ENCODE measurements at regions not wholly inside any gene's neighbourhood (a gene's known extent, or its start where the extent isn't known, plus 50 kb on each side); places are given as distances from the start of the nearest gene placed in this dataset.

DNA sequence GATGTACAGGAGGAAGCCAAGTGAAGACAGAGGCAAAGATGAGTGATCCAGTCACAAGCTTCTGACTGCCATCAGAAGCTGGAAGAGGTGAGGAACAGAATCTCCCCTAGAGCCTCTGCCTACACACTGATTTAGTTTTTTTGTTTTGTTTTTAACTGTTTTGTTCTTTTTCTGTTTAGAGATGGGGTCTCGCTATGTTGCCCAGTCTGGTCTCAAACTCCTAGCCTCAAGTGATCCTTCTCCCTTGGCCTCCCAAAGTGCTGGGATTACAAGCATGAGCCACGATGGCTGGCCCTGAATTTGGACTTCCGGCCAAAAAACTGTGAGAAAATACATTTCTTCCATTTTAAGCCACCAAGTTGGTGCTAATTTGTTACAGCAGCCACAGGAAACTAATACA, 204.7 kb upstream of the ZNF608 start:
- H3K36me3 ChIP-seq: no peaks in the 10 kb centered on the region
- no peaks in the 10 kb centered on the region for H3K4me1 ChIP-seq
- H3K27me3 ChIP-seq: no peaks in the 10 kb centered on the region
- WGBS, 2 donors: 92 to 93% methylated on average over 3 of the region's 3 CpGs
- H3K9me3 ChIP-seq: no peaks in the 10 kb centered on the region
- no peak overlapping the region for H3K4me3 ChIP-seq (replicated peaks in 1 of 3)
- no peak for DNase-seq
- intact Hi-C loops (cut with DNase I): no loop called here
- H3K27ac ChIP-seq: no peak overlapping the region
- TF ChIP-seq POLR2A (IDR thresholded peaks at IDR 0.05): no peak
- TF ChIP-seq, protein P1, sequence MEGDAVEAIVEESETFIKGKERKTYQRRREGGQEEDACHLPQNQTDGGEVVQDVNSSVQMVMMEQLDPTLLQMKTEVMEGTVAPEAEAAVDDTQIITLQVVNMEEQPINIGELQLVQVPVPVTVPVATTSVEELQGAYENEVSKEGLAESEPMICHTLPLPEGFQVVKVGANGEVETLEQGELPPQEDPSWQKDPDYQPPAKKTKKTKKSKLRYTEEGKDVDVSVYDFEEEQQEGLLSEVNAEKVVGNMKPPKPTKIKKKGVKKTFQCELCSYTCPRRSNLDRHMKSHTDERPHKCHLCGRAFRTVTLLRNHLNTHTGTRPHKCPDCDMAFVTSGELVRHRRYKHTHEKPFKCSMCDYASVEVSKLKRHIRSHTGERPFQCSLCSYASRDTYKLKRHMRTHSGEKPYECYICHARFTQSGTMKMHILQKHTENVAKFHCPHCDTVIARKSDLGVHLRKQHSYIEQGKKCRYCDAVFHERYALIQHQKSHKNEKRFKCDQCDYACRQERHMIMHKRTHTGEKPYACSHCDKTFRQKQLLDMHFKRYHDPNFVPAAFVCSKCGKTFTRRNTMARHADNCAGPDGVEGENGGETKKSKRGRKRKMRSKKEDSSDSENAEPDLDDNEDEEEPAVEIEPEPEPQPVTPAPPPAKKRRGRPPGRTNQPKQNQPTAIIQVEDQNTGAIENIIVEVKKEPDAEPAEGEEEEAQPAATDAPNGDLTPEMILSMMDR (IDR thresholded peaks at IDR 0.05): no peak

DNA sequence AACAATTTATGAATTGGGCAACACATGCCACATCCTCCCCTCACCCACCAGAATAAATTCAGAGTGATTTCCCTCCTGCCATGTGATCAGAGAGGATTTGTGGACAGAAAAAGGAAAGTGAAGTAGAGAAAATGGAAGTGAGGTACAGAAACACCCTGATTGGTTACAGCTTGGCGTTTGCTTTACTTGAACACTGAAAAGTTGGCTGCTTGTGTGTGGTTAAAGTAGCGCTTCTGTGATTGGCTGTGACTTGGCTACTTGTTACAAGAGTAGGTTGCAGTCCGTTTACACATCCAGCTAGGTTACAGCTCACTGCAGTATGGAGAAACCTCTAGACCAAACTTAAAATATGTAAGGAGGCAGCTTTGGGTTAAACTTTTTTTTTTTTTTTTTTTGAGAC, 205.2 kb upstream of the ZNF608 start:
- TF ChIP-seq POLR2A (IDR thresholded peaks at IDR 0.05): no peak
- TF ChIP-seq, protein P1 (IDR thresholded peaks at IDR 0.05): no peak
- intact Hi-C loops (cut with DNase I): no loop called here
- no peaks in the 10 kb centered on the region for H3K9me3 ChIP-seq
- H3K27ac ChIP-seq: no peak overlapping the region
- H3K4me1 ChIP-seq: no peaks in the 10 kb centered on the region
- no peak for DNase-seq
- H3K27me3 ChIP-seq: no peaks in the 10 kb centered on the region
- no peaks in the 10 kb centered on the region for H3K36me3 ChIP-seq
- H3K4me3 ChIP-seq (replicated peaks in 1 of 3): no peak overlapping the region
- 91 to 95% methylated on average over 3 of the region's 3 CpGs for WGBS, 2 donors

DNA sequence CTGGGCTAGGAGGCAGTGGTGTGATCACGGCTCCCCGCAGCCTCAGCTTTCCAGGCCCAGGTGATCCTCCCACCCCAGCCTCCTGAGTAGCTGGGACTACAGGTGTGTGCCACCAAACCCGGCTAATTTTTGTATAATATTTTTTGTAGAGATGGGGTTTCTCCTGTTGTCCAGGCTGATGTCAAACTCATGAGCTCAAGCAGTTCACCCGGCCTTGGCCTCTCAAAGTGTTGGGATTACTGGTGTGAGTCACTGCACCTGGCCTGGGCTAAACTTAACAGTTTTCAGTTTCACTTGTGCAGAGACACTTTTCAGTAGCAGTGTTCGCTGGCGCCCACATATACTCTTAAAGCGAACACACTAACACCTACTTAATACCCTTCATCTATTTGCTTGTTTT, 205.6 kb upstream of the ZNF608 start:
- TF ChIP-seq POLR2A (IDR thresholded peaks at IDR 0.05): no peak
- TF ChIP-seq, protein P1 (IDR thresholded peaks at IDR 0.05): no peak
- no peaks in the 10 kb centered on the region for H3K9me3 ChIP-seq
- intact Hi-C loops (cut with DNase I): no loop called here
- H3K36me3 ChIP-seq: no peaks in the 10 kb centered on the region
- H3K4me3 ChIP-seq (replicated peaks in 1 of 3): no peak overlapping the region
- no peak overlapping the region for H3K27ac ChIP-seq
- H3K27me3 ChIP-seq: no peaks in the 10 kb centered on the region
- DNase-seq: no peak
- H3K4me1 ChIP-seq: no peaks in the 10 kb centered on the region
- 87 to 97% methylated on average over 7 of the region's 7 CpGs for whole genome bisulfite sequencing, 2 donors

DNA sequence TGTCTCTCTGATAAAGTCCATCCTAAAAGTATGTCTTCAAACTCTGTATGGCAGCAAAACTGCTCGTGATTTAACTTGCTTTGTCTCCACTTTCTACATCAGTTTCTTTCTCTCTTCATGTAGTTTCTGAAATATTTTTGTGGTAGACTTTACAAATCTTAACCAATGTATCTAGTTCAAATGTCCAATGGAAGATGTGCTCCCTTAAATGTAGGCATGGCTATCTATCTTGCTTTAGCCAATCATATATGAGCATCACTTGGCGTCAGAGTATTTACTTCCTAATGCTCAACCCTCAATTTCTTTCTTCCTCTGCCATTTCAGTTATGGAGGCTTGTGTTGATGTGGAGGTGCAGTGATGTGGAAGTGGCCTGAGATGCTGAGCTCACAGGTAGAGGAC, 206.1 kb upstream of the ZNF608 start:
- H3K36me3 ChIP-seq: no peaks in the 10 kb centered on the region
- TF ChIP-seq, protein P1 (IDR thresholded peaks at IDR 0.05): no peak
- TF ChIP-seq POLR2A (IDR thresholded peaks at IDR 0.05): no peak
- H3K27ac ChIP-seq: no peak overlapping the region
- no peaks in the 10 kb centered on the region for H3K27me3 ChIP-seq
- no peaks in the 10 kb centered on the region for H3K9me3 ChIP-seq
- no peak overlapping the region for H3K4me3 ChIP-seq (replicated peaks in 1 of 3)
- no peaks in the 10 kb centered on the region for H3K4me1 ChIP-seq
- intact Hi-C loops (cut with DNase I): no loop called here
- 90 to 95% methylated on average over 2 of the region's 2 CpGs for WGBS, 2 donors
- no peak for DNase-seq

DNA sequence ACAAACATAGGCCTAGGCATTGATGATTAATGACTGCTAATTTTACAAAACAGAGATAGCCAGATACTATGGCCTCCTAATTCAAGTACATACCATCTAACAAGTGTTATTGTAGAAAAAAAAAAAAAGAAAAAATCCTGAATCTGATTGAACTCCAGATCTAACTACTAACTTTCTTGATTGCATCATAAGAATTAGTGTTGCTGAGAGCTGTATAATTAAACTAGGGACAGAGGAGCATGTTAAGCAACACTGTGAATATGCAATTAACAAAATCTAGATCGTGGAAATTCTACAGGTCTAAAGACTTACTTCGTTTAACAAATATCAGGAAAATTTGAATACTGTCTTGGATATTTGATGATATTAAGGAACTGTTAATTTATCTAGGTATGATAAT, 208.3 kb upstream of the ZNF608 start:
- intact Hi-C loops (cut with DNase I): no loop called here
- TF ChIP-seq, protein P1 (IDR thresholded peaks at IDR 0.05): no peak
- TF ChIP-seq POLR2A (IDR thresholded peaks at IDR 0.05): no peak
- H3K4me1 ChIP-seq: no peaks in the 10 kb centered on the region
- no peaks in the 10 kb centered on the region for H3K9me3 ChIP-seq
- H3K4me3 ChIP-seq (replicated peaks in 1 of 3): no peak overlapping the region
- no peak for DNase-seq
- 95 to 98% methylated on average over 2 of the region's 2 CpGs for WGBS, 2 donors
- no peaks in the 10 kb centered on the region for H3K27me3 ChIP-seq
- no peak overlapping the region for H3K27ac ChIP-seq
- no peaks in the 10 kb centered on the region for H3K36me3 ChIP-seq
